Transverse colon (tissue), 4 donors: ENCODE measurements at regions not wholly inside any gene's neighbourhood (a gene's known extent, or its start where the extent isn't known, plus 50 kb on each side); places are given as distances from the start of the nearest gene placed in this dataset.
"Not testable (repeated sequence)": the region's sequence is repeated elsewhere in the genome, so short reads cannot be mapped to it uniquely, and the experiment has no call there.

Experiments used
- DNase-seq: peaks from one replicate; pipeline ENCODE4 v3.0.0-alpha.2; 2019
- H3K27ac ChIP-seq, 4 donors: fragments of 200-600 bp; sonication (generic); 2 replicates each; pipeline ENCODE4 v1.5.1; 2016 to 2018; ENCODE audit warnings: inconsistent platforms in 4 of 4
- H3K27me3 ChIP-seq: fragments of 200-600 bp; sonication (generic); 2 replicates; pipeline ENCODE4 v1.5.1; 2017; ENCODE audit warnings: inconsistent platforms
- H3K36me3 ChIP-seq, 4 donors: fragments of 200-600 bp; sonication (generic); 2 replicates each; pipeline ENCODE4 v1.5.1; 2017 to 2019; ENCODE audit warnings: inconsistent platforms in 4 of 4
- H3K4me1 ChIP-seq, 4 donors: fragments of 200-600 bp; sonication (generic); 2 replicates each; pipeline ENCODE4 v1.5.1; 2017 to 2020; ENCODE audit warnings: inconsistent platforms in 4 of 4
- H3K4me3 ChIP-seq, 4 donors: fragments of 200-600 bp; sonication (generic); 1 replicate in 1 of 4; 2 replicates in 3 of 4; pipeline versions ENCODE4 v1.5.1 to v1.6.1; 2017 to 2019; ENCODE audit warnings: inconsistent platforms in 4 of 4
- H3K9me3 ChIP-seq, 2 donors: fragments of 200-600 bp; sonication (generic); 2 replicates each; pipeline ENCODE4 v1.5.1; 2017 to 2019; ENCODE audit warnings: inconsistent platforms in 2 of 2
- EP300 ChIP-seq: sonication (generic); formaldehyde crosslinking; IDR thresholded peaks from one replicate; pipeline ENCODE4 v1.6.1; 2017; ENCODE audit warnings: antibody characterized with exemption, low read depth
- POLR2A ChIP-seq: fragments of 450-650 bp; IDR thresholded peaks from one replicate; pipeline ENCODE4 v1.6.1; 2016; ENCODE audit warnings: antibody characterized with exemption, mild to moderate bottlenecking, moderate library complexity
- POLR2AphosphoS5 ChIP-seq, 3 donors: sonication (generic); formaldehyde crosslinking; IDR thresholded peaks; one replicate each; pipeline ENCODE4 v1.6.1; 2016; ENCODE audit warnings: antibody characterized with exemption in 3 of 3
- whole genome bisulfite sequencing, 2 donors: methylation state at CpG; one replicate each; pipeline ENCODE4 v1.1.5; 2018; ENCODE audit warnings: low coverage in 1 of 2; 5-methylcytosine and 5-hydroxymethylcytosine counted together
- in situ Hi-C, 4 donors: fragments of 200-750 bp; cut with MboI; loops; one replicate each; pipeline versions ENCODE4 v1.15.0 to v1.15.1; 2017; ENCODE audit warnings: low sequenced_read_pairs in 3 of 4, low pct_ligation_motif_present in 1 of 4, low pct_unique_long_range_greater_than_20kb in 1 of 4
- intact Hi-C: fragments of 100-400 bp; cut with DNase I; formaldehyde crosslinking; loops from one replicate; pipeline ENCODE4 v1.15.1; 2023; ENCODE audit warnings: low total_unique reads
- TF ChIP-seq, protein P1 (sequence below), 5 experiments: fragments of 200-600 bp in 3 of 5; fragments of 450-650 bp in 2 of 5; sonication (generic) in 3 of 5; IDR thresholded peaks; 1 replicate in 2 of 5; 2 replicates in 3 of 5; pipeline ENCODE4 v1.5.1; 2016 to 2017; ENCODE audit warnings: antibody characterized with exemption in 5 of 5, inconsistent platforms in 3 of 5, mild to moderate bottlenecking in 2 of 5, moderate library complexity in 1 of 5

DNA sequence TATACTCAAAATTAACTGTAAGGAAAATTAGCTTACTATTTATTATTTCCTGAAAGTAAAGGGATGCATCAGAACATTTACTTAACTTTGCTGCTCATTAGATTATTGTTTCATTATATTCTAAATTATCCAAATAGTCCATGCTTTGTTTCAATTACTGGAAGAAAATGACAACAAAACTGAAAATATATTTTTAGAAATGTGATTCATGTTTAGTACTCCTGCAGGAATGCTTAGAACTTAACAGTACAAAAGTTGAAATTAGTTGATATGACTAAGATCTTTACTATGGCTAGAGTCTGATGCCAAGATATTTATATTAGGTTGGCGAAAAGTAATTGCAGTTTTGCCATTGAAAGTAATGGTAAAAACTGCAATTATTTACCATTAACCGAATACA, 660.5 kb upstream of the PABPC4L start:
- 83 to 92% methylated on average over 2 of the region's 2 CpGs for WGBS, 2 donors
- TF ChIP-seq, protein P1, sequence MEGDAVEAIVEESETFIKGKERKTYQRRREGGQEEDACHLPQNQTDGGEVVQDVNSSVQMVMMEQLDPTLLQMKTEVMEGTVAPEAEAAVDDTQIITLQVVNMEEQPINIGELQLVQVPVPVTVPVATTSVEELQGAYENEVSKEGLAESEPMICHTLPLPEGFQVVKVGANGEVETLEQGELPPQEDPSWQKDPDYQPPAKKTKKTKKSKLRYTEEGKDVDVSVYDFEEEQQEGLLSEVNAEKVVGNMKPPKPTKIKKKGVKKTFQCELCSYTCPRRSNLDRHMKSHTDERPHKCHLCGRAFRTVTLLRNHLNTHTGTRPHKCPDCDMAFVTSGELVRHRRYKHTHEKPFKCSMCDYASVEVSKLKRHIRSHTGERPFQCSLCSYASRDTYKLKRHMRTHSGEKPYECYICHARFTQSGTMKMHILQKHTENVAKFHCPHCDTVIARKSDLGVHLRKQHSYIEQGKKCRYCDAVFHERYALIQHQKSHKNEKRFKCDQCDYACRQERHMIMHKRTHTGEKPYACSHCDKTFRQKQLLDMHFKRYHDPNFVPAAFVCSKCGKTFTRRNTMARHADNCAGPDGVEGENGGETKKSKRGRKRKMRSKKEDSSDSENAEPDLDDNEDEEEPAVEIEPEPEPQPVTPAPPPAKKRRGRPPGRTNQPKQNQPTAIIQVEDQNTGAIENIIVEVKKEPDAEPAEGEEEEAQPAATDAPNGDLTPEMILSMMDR (IDR thresholded peaks at IDR 0.05), result no peak
- TF ChIP-seq POLR2AphosphoS5 (IDR thresholded peaks at IDR 0.05) (no peak), EP300 (no peak), POLR2A (no peak)
- Histone ChIP-seq H3K4me3 (no peak overlapping the region), H3K27ac (no peak overlapping the region), H3K9me3 (no peaks in the 10 kb centered on the region), H3K27me3 (no peaks in the 10 kb centered on the region), H3K4me1 (no peaks in the 10 kb centered on the region), H3K36me3 (no peaks in the 10 kb centered on the region)
- intact Hi-C loops (loop anchor here (5.0 kb wide), 1 partner anchor 485 kb away; no protein-coding TSS in a partner anchor), in situ Hi-C loops (no loop called here)
- no peak for DNase-seq

DNA sequence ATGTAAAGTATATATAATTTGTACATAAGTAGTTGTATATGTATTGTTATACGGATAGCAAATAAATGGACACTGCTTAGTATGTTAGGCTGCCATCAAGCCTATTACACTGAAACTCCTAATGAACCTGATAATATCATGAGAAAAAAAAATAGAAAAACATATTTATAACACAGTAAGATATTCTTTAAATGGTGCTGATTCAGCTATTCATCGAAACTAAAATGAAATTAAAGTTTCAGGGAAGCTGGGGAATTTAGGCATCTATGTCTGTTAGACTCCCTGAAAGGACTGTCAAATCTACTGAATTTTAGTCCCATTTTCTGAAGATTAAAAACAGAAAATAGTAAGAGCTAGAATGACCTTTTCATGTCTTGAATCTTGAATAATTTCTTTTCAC, 647.1 kb upstream of the PABPC4L start:
- intact Hi-C loops, result no loop called here
- in situ Hi-C loops, result no loop called here
- WGBS, 2 donors, result 62 to 95% methylated on average over 2 of the region's 2 CpGs
- DNase-seq, result no peak
- TF ChIP-seq POLR2A (no peak), POLR2AphosphoS5 (IDR thresholded peaks at IDR 0.05) (no peak), EP300 (no peak)
- TF ChIP-seq, protein P1 (IDR thresholded peaks at IDR 0.05), result no peak
- no peaks in the 10 kb centered on the region for H3K36me3 ChIP-seq
- no peaks in the 10 kb centered on the region for H3K4me1 ChIP-seq
- no peak overlapping the region for H3K4me3 ChIP-seq
- no peak overlapping the region for H3K27ac ChIP-seq
- H3K9me3 ChIP-seq, result peaks cover 0 to 3% of the 10 kb centered on the region in 2 donors
- no peaks in the 10 kb centered on the region for H3K27me3 ChIP-seq

DNA sequence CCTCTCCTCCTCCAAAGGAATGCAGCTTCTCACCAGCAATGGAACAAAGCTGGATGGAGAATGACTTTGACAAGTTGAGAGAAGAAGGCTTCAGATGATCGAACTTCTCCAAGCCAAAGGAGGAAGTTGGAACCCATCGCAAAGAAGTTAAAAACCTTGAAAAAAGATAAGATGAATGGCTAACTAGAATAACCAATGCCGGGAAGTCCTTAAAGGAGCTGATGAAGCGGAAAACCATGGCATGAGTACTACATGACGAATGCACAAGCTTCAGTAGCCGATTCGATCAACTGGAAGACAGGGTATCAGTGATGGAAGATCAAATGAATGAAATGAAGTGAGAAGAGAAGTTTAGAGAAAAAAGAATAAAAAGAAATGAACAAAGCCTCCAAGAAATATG, 629.2 kb upstream of the PABPC4L start:
- in situ Hi-C loops, DNase-seq, H3K4me1 ChIP-seq, H3K36me3 ChIP-seq, intact Hi-C loops, H3K27me3 ChIP-seq, H3K9me3 ChIP-seq, H3K27ac ChIP-seq, H3K4me3 ChIP-seq: not testable (repeated sequence)
- WGBS, 2 donors, result 79 to 91% methylated on average over 6 to 7 of the region's 7 CpGs

DNA sequence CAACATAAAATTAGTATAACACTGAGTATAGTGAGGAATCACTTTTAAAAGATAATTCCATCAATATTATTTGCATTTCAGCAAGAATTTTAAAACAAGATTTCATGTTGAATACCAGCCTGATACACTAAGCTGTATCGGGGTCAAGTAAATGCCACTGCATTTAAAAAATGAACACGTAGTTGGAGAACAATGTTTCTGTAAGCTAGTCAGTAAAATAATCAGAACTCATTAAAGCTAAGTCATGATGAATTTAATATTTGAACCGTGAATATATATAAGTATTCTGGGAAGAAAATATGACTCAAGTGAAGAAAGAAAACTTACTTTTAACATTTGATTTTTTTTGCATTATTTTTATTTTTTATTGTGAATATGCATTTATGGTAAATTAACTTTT, 611.0 kb upstream of the PABPC4L start:
- DNase-seq, result no peak
- H3K9me3 ChIP-seq, result no peaks in the 10 kb centered on the region
- in situ Hi-C loops, result no loop called here
- H3K27me3 ChIP-seq, result no peaks in the 10 kb centered on the region
- no peak for TF ChIP-seq POLR2AphosphoS5 (IDR thresholded peaks at IDR 0.05)
- no peak for TF ChIP-seq POLR2A
- no peak for TF ChIP-seq EP300
- TF ChIP-seq, protein P1 (IDR thresholded peaks at IDR 0.05), result no peak
- no peaks in the 10 kb centered on the region for H3K4me1 ChIP-seq
- H3K4me3 ChIP-seq, result no peak overlapping the region
- H3K27ac ChIP-seq, result no peak overlapping the region
- intact Hi-C loops, result no loop called here
- 77 to 78% methylated on average over 3 of the region's 3 CpGs for WGBS, 2 donors
- no peaks in the 10 kb centered on the region for H3K36me3 ChIP-seq

DNA sequence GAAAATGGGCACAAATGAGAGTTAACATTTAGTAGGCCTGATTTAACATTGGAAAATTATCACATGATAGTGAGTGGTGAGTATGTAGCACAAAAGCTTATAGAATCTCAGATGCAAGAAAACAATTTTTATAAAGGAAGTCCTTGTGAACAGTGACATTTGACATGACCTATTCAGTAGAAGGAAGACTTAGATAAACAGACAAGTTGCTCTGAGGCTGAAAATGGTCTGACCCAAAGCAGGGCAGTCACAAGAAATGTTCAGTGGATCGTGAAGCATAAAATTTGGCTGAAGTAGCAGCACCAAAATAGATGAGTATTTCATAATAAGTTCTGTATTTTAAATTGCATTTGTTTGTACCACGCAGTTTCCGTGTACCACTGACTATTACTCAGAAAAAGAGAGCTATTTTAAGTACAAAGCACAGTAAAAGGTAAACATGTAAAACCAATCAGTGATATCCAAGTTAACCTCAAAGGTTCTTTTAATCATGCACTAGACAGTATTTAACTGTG, 605.7 kb upstream of the PABPC4L start:
- no peaks in the 10 kb centered on the region for H3K36me3 ChIP-seq
- no peaks in the 10 kb centered on the region for H3K9me3 ChIP-seq
- no peak for DNase-seq
- H3K27me3 ChIP-seq, result no peaks in the 10 kb centered on the region
- no peak overlapping the region for H3K27ac ChIP-seq
- WGBS, 2 donors, result 49 to 60% methylated on average over 3 of the region's 3 CpGs
- TF ChIP-seq POLR2AphosphoS5 (IDR thresholded peaks at IDR 0.05), result no peak
- no peak for TF ChIP-seq EP300
- TF ChIP-seq POLR2A, result no peak
- TF ChIP-seq, protein P1 (IDR thresholded peaks at IDR 0.05), result no peak
- in situ Hi-C loops, result no loop called here
- H3K4me1 ChIP-seq, result no peaks in the 10 kb centered on the region
- H3K4me3 ChIP-seq, result no peak overlapping the region
- intact Hi-C loops, result no loop called here
